Activated T-helper 1 cell treated with anti-CD3 and anti-CD28 coated beads, Interleukin-12 subunit alpha, Interleukin-12 subunit beta, Interleukin-2, Interleukin-4 antibody, amounts not matched to agents 30 ng/mL and 10 ng/mL and 1 ng/mL, durations not matched to agents 14 hours and 24 hours and 36 hours (primary cell): ENCODE measurements at regions not wholly inside any gene's neighbourhood (a gene's known extent, or its start where the extent isn't known, plus 50 kb on each side); places are given as distances from the start of the nearest gene placed in this dataset.

Experiments used
- DNase-seq: peaks from one replicate; pipeline ENCODE4 v3.0.0; 2021; ENCODE audit warnings: low spot score
- H3K27ac Mint-ChIP-seq: one replicate; pipeline ENCODE4 v1.8.0; 2021; ENCODE audit warnings: mild to moderate bottlenecking, mixed read lengths
- H3K27me3 Mint-ChIP-seq: one replicate; pipeline ENCODE4 v1.8.0; 2022; ENCODE audit warnings: mild to moderate bottlenecking, moderate library complexity, mixed read lengths; ENCODE audit not compliant: insufficient read depth
- H3K36me3 Mint-ChIP-seq: one replicate; pipeline ENCODE4 v1.8.0; 2021; ENCODE audit warnings: low read depth, mixed read lengths
- H3K4me1 Mint-ChIP-seq: one replicate; pipeline ENCODE4 v1.8.0; 2021; ENCODE audit warnings: low read depth, mixed read lengths
- H3K4me3 Mint-ChIP-seq: one replicate; pipeline ENCODE4 v1.8.0; 2021; ENCODE audit warnings: mild to moderate bottlenecking, moderate library complexity, mixed read lengths
- H3K9me3 Mint-ChIP-seq: one replicate; pipeline ENCODE4 v1.8.0; 2021; ENCODE audit warnings: mixed read lengths
- intact Hi-C: fragments of 100-400 bp; cut with micrococcal nuclease; formaldehyde crosslinking; loops from one replicate; pipeline ENCODE4 v1.15.1; 2024

- Mint-ChIP-seq H3K9me3 (no peaks in the 10 kb centered on the region), H3K4me3 (no peak overlapping the region), H3K27me3 (peaks cover 5% of the 10 kb centered on the region), H3K4me1 (no peaks in the 10 kb centered on the region), H3K27ac (no peak overlapping the region), H3K36me3 (no peaks in the 10 kb centered on the region)
- intact Hi-C loops, result no loop called here
- DNase-seq, result no peak
Observed at GRCh38 chr2:47315475-47315874, 53.6 kb upstream of the EPCAM start.

- no peaks in the 10 kb centered on the region for H3K4me1 Mint-ChIP-seq
- no peak overlapping the region for H3K4me3 Mint-ChIP-seq
- no peak for DNase-seq
- H3K27ac Mint-ChIP-seq, result no peak overlapping the region
- intact Hi-C loops, result no loop called here
- H3K36me3 Mint-ChIP-seq, result no peaks in the 10 kb centered on the region
- H3K9me3 Mint-ChIP-seq, result no peaks in the 10 kb centered on the region
- H3K27me3 Mint-ChIP-seq, result peaks cover 6% of the 10 kb centered on the region
Observed at GRCh38 chr2:47313728-47314127, 55.4 kb upstream of the EPCAM start.

DNA sequence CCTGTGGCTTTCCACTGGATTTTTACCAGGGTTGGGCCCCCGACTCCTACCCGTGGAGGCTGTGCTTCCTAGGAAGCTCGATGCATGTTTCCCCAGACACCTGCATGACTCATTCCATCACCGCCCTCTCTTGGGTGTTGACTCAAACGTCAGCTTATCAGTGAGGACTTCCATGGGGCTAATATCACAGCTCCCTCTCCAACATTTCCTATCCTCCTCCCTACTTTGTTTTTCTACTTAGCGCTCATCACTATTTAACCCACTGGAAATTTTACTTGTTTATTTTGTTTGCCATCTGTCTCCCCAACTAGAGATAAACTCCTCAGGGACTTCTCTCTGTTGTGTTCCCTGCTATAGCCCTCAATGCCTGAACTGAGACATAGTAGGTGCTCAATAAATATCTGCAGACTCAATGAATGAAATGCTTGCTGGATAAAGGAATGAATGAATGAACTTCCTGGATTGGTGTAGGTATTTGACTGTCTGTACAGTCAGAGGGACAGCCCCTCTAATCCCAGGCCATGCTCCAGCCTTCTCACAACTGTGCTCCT is 55.9 kb upstream of the EPCAM start:
- no peak overlapping the region for H3K27ac Mint-ChIP-seq
- no peaks in the 10 kb centered on the region for H3K36me3 Mint-ChIP-seq
- no peak for DNase-seq
- H3K27me3 Mint-ChIP-seq, result peaks cover 8% of the 10 kb centered on the region
- H3K4me1 Mint-ChIP-seq, result no peaks in the 10 kb centered on the region
- H3K9me3 Mint-ChIP-seq, result no peaks in the 10 kb centered on the region
- no peak overlapping the region for H3K4me3 Mint-ChIP-seq
- intact Hi-C loops, result no loop called here

- Mint-ChIP-seq H3K27me3 (peaks cover 8% of the 10 kb centered on the region), H3K27ac (no peak overlapping the region), H3K36me3 (no peaks in the 10 kb centered on the region), H3K9me3 (no peaks in the 10 kb centered on the region), H3K4me3 (no peak overlapping the region), H3K4me1 (no peaks in the 10 kb centered on the region)
- intact Hi-C loops, result no loop called here
- DNase-seq, result no peak
Observed at GRCh38 chr2:47312491-47312850, 56.6 kb upstream of the EPCAM start.

DNA sequence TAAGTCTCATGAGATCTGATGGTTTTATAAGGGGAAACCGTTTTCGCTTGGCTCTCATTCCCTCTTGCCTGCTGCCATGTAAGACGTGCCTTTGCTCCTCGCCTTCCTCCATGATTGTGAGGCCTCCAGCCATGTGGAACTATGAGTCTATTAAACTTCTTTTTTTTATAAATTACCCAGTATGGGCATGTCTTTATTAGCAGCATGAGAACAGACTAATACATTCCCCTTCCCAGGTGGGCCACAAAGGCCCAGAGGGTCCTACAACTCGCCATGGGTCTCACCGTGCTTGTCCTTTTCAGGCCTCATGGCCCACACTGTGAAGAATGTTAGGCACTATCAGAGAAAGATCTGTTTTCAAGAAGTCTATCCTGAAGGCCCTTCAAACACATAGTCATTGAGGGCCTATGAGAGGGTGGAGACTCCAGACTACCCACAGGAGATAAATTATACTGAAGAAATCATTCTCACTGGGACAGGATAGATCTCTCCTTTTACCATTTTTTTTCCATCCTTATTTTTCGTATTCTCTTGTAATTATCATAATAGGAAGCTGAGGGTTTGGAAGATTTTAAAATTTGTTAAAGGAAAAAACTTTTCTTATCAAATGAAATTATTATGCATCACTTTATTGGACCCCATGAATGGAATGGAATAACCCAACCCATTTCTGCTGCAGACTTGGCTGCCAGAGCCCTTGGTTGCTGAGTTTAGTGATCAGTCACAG is 57.2 kb upstream of the EPCAM start:
- intact Hi-C loops, result no loop called here
- Mint-ChIP-seq H3K4me1 (no peaks in the 10 kb centered on the region), H3K9me3 (no peaks in the 10 kb centered on the region), H3K4me3 (no peak overlapping the region), H3K36me3 (no peaks in the 10 kb centered on the region), H3K27ac (no peak overlapping the region), H3K27me3 (peaks cover 8% of the 10 kb centered on the region)
- no peak for DNase-seq

GRCh38 chr2:47310801-47311560 is 58.1 kb upstream of the EPCAM start:
- Mint-ChIP-seq H3K4me1 (no peaks in the 10 kb centered on the region), H3K9me3 (no peaks in the 10 kb centered on the region), H3K4me3 (no peak overlapping the region), H3K27me3 (peaks cover 12% of the 10 kb centered on the region), H3K27ac (no peak overlapping the region), H3K36me3 (no peaks in the 10 kb centered on the region)
- intact Hi-C loops, result no loop called here
- DNase-seq, result no peak

GRCh38 chr2:47309952-47310800 is 58.9 kb upstream of the EPCAM start:
- no peak for DNase-seq
- H3K4me3 Mint-ChIP-seq, result no peak overlapping the region
- H3K27ac Mint-ChIP-seq, result no peak overlapping the region
- intact Hi-C loops, result no loop called here
- H3K9me3 Mint-ChIP-seq, result no peaks in the 10 kb centered on the region
- H3K4me1 Mint-ChIP-seq, result no peaks in the 10 kb centered on the region
- H3K27me3 Mint-ChIP-seq, result peaks cover 13% of the 10 kb centered on the region
- H3K36me3 Mint-ChIP-seq, result no peaks in the 10 kb centered on the region

GRCh38 chr2:47309472-47309951 is 59.6 kb upstream of the EPCAM start:
- intact Hi-C loops, result no loop called here
- no peaks in the 10 kb centered on the region for H3K36me3 Mint-ChIP-seq
- no peaks in the 10 kb centered on the region for H3K9me3 Mint-ChIP-seq
- H3K27ac Mint-ChIP-seq, result no peak overlapping the region
- H3K4me3 Mint-ChIP-seq, result no peak overlapping the region
- no peak for DNase-seq
- H3K4me1 Mint-ChIP-seq, result no peaks in the 10 kb centered on the region
- peaks cover 18% of the 10 kb centered on the region for H3K27me3 Mint-ChIP-seq

DNA sequence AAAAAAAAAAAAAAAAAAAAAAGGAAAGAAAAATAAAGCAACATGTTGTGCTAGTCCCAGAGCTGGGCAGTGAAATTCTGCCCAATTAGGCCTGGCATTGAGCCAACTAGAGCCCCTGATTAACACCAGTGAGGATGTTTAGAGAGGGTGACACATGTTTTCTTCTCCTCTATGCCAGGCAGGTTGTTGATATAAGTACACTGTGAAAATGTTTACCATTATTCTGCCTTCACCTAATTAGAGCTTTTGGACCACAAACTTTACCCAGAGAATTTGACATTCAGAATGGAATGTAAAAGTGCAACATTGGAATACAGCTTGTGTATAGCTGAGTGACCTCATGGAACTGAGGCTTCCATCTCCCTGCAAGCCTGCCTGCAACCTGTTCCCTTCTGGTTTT is 62.0 kb upstream of the EPCAM start:
- peaks cover 36% of the 10 kb centered on the region for H3K27me3 Mint-ChIP-seq
- no peaks in the 10 kb centered on the region for H3K36me3 Mint-ChIP-seq
- H3K27ac Mint-ChIP-seq, result no peak overlapping the region
- H3K4me1 Mint-ChIP-seq, result no peaks in the 10 kb centered on the region
- no peaks in the 10 kb centered on the region for H3K9me3 Mint-ChIP-seq
- no peak overlapping the region for H3K4me3 Mint-ChIP-seq
- DNase-seq, result no peak
- intact Hi-C loops, result no loop called here

DNA sequence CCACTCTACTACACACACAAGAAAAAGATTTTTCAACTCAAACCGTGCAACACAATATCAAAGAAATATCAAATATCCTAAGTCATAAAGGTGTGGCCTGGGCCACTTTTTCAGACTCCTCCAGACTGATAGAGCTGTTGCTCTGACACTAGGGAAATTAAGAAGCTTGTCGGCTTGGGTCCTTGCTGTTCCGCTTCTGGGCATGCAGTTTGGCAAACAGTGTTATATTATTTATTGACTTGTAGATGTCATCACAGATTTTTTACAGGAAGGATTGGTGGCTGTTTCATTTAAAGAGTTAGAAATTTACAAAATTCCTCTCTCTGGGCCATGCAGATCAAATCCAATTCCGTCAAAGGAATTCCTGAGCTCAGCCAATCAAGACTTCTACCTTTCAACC is 64.5 kb upstream of the EPCAM start:
- no peak for DNase-seq
- Mint-ChIP-seq H3K4me3 (no peak overlapping the region), H3K36me3 (no peaks in the 10 kb centered on the region), H3K27me3 (peaks cover 39% of the 10 kb centered on the region), H3K9me3 (no peaks in the 10 kb centered on the region), H3K27ac (no peak overlapping the region), H3K4me1 (peaks cover 12% of the 10 kb centered on the region)
- intact Hi-C loops, result no loop called here

GRCh38 chr2:47303341-47304148 is 65.6 kb upstream of the EPCAM start:
- no peak for DNase-seq
- Mint-ChIP-seq H3K27me3 (peaks cover 42% of the 10 kb centered on the region), H3K9me3 (no peaks in the 10 kb centered on the region), H3K4me3 (no peak overlapping the region), H3K4me1 (peaks cover 12% of the 10 kb centered on the region), H3K36me3 (no peaks in the 10 kb centered on the region), H3K27ac (no peak overlapping the region)
- intact Hi-C loops, result no loop called here

GRCh38 chr2:47302308-47302707 is 66.8 kb upstream of the EPCAM start:
- Mint-ChIP-seq H3K9me3 (no peaks in the 10 kb centered on the region), H3K27ac (no peak overlapping the region), H3K4me3 (no peak overlapping the region), H3K36me3 (no peaks in the 10 kb centered on the region), H3K27me3 (peaks cover 42% of the 10 kb centered on the region), H3K4me1 (peaks cover 12% of the 10 kb centered on the region)
- intact Hi-C loops, result no loop called here
- no peak for DNase-seq
